K562 (cell line): ENCODE measurements at regions not wholly inside any gene's neighbourhood (a gene's known extent, or its start where the extent isn't known, plus 50 kb on each side); places are given as distances from the start of the nearest gene placed in this dataset.

Experiments
- CBX3 ChIP-seq, 2 experiments: IDR thresholded peaks; 1 replicate in 1 of 2; 2 replicates in 1 of 2; pipeline ENCODE4 v1.6.1; 2012; ENCODE audit warnings: inconsistent platforms in 2 of 2, low read length in 2 of 2, borderline replicate concordance in 1 of 2, control low read depth in 1 of 2
- HMG20B ChIP-seq: fragments of 250-450 bp; sonication (Bioruptor Pico); IDR thresholded peaks from 2 replicates; pipeline ENCODE4 v1.5.0; 2021; ENCODE audit warnings: mild to moderate bottlenecking
- KDM4B ChIP-seq, 2 experiments: fragments of 450-650 bp in 1 of 2; sonication (generic) in 1 of 2; IDR thresholded peaks; 2 replicates each; pipeline ENCODE4 v1.6.1; 2016 to 2017; ENCODE audit warnings: borderline replicate concordance in 2 of 2, antibody characterized with exemption in 1 of 2, low read depth in 1 of 2, mild to moderate bottlenecking in 1 of 2
- POLR2AphosphoS5 ChIP-seq: IDR thresholded peaks from 2 replicates; pipeline ENCODE4 v1.6.1; 2011; ENCODE audit warnings: mild to moderate bottlenecking, low read depth, low read length, moderate library complexity; ENCODE audit not compliant: control insufficient read depth, insufficient read depth
- TF ChIP-seq, protein P1 (sequence below): sonication (generic); formaldehyde crosslinking; IDR thresholded peaks from 2 replicates; pipeline ENCODE4 v1.5.0; 2020; ENCODE audit warnings: missing genetic modification reagents

- TF ChIP-seq, protein P1, sequence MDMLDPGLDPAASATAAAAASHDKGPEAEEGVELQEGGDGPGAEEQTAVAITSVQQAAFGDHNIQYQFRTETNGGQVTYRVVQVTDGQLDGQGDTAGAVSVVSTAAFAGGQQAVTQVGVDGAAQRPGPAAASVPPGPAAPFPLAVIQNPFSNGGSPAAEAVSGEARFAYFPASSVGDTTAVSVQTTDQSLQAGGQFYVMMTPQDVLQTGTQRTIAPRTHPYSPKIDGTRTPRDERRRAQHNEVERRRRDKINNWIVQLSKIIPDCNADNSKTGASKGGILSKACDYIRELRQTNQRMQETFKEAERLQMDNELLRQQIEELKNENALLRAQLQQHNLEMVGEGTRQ (CRISPR knock-in tag), result no peak
- TF ChIP-seq HMG20B (no peak), CBX3 (IDR thresholded peaks at IDR 0.05; ENCODE audit: borderline replicate concordance in 1 of 2, low read length in 2 of 2) (no peak), POLR2AphosphoS5 (no peak), KDM4B (IDR thresholded peaks at IDR 0.05; ENCODE audit: borderline replicate concordance in 2 of 2, low read depth in 1 of 2) (no peak)
Observed at GRCh38 chr4:92237559-92237958, 66.2 kb upstream of the GRID2 start.
